Astrocyte (in vitro differentiated cells and primary cell): ENCODE measurements at regions not wholly inside any gene's neighbourhood (a gene's known extent, or its start where the extent isn't known, plus 50 kb on each side); places are given as distances from the start of the nearest gene placed in this dataset.

Experiments used
- CTCF ChIP-seq: IDR thresholded peaks from 2 replicates; pipeline ENCODE4 v1.5.1; 2011; ENCODE audit warnings: low read depth, mild to moderate bottlenecking, inconsistent platforms, low read length, moderate library complexity; ENCODE audit not compliant: insufficient read depth
- EZH2 ChIP-seq: IDR thresholded peaks from 2 replicates; pipeline ENCODE4 v1.6.1; 2012; ENCODE audit warnings: mild to moderate bottlenecking, low read length, inconsistent platforms; ENCODE audit not compliant: insufficient read depth

- no peak for TF ChIP-seq CTCF
- TF ChIP-seq EZH2 = no peak
Measured at GRCh38 chr2:44843086-44843485, 98.4 kb upstream of the SIX3 start.
